ENCODE measurements at regions not wholly inside any gene's neighbourhood (a gene's known extent, or its start where the extent isn't known, plus 50 kb on each side); places are given as distances from the start of the nearest gene placed in this dataset.

GRCh38 chr7:96794063-96794462 lies 84.4 kb upstream of the SEM1 start:
- DNase-seq (ENCODE audit: low spot score) = no peak
- POLR2A ChIA-PET (ENCODE audit: low non-redundant PET) = no interaction called here
- Histone ChIP-seq H3K27ac (ENCODE audit: low read depth, low read length, poor library complexity, severe bottlenecking) (no peak overlapping the region), H3K27me3 (replicated peaks; ENCODE audit: insufficient read depth, low read depth, low read length, poor library complexity) (no peaks in the 10 kb centered on the region), H3K36me3 (ENCODE audit: insufficient read depth, low read length, poor library complexity, severe bottlenecking) (no peaks in the 10 kb centered on the region), H3K4me1 (ENCODE audit: insufficient read depth, low read length, poor library complexity, severe bottlenecking) (no peaks in the 10 kb centered on the region), H3K9me3 (ENCODE audit: low read depth, low read length, poor library complexity, severe bottlenecking) (no peaks in the 10 kb centered on the region), H3K4me3 (ENCODE audit: low read depth, low read length, poor library complexity, severe bottlenecking) (no peak overlapping the region)
- TF ChIP-seq, protein P1, sequence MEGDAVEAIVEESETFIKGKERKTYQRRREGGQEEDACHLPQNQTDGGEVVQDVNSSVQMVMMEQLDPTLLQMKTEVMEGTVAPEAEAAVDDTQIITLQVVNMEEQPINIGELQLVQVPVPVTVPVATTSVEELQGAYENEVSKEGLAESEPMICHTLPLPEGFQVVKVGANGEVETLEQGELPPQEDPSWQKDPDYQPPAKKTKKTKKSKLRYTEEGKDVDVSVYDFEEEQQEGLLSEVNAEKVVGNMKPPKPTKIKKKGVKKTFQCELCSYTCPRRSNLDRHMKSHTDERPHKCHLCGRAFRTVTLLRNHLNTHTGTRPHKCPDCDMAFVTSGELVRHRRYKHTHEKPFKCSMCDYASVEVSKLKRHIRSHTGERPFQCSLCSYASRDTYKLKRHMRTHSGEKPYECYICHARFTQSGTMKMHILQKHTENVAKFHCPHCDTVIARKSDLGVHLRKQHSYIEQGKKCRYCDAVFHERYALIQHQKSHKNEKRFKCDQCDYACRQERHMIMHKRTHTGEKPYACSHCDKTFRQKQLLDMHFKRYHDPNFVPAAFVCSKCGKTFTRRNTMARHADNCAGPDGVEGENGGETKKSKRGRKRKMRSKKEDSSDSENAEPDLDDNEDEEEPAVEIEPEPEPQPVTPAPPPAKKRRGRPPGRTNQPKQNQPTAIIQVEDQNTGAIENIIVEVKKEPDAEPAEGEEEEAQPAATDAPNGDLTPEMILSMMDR (conservative IDR thresholded peaks at IDR 0.05; ENCODE audit: low read depth, low read length) = no peak
- no peak for TF ChIP-seq EZH2 (IDR thresholded peaks at IDR 0.05; ENCODE audit: borderline replicate concordance, low read depth, low read length, poor library complexity, severe bottlenecking)
- CTCF ChIA-PET = no interaction called here
- BruUV-seq (replicated peaks) = no TSS peak
- intact Hi-C loops (cut with micrococcal nuclease; ENCODE audit: unreplicated experiment) = no loop called here

DNA sequence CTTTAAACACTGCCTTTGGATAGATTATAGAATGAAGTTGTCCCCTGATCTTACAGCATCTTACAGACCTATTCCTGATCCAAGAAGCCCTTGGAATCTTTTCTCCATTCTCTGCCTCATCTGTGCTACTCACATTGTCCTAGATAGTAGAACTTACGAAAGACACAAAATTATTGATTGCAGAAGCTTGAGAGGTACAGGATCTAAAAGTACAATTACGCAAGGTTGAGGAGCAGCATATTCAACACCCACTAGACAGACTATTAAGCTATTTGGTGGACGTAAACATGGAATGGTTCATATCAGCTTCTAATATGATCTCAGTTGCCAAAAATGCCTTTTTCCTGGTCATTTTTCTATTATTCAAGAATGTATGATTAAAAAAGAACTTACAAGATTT lies 90.5 kb upstream of the SEM1 start:
- H3K27me3 ChIP-seq (replicated peaks; ENCODE audit: insufficient read depth, low read depth, low read length, poor library complexity) = no peaks in the 10 kb centered on the region
- BruUV-seq (replicated peaks) = no TSS peak
- POLR2A ChIA-PET (ENCODE audit: low non-redundant PET) = no interaction called here
- no peaks in the 10 kb centered on the region for H3K9me3 ChIP-seq (ENCODE audit: low read depth, low read length, poor library complexity, severe bottlenecking)
- TF ChIP-seq, protein P1 (conservative IDR thresholded peaks at IDR 0.05; ENCODE audit: low read depth, low read length) = no peak
- no peak for TF ChIP-seq EZH2 (IDR thresholded peaks at IDR 0.05; ENCODE audit: borderline replicate concordance, low read depth, low read length, poor library complexity, severe bottlenecking)
- no peaks in the 10 kb centered on the region for H3K4me1 ChIP-seq (ENCODE audit: insufficient read depth, low read length, poor library complexity, severe bottlenecking)
- H3K4me3 ChIP-seq (ENCODE audit: low read depth, low read length, poor library complexity, severe bottlenecking) = no peak overlapping the region
- CTCF ChIA-PET = no interaction called here
- intact Hi-C loops (cut with micrococcal nuclease; ENCODE audit: unreplicated experiment) = no loop called here
- H3K36me3 ChIP-seq (ENCODE audit: insufficient read depth, low read length, poor library complexity, severe bottlenecking) = no peaks in the 10 kb centered on the region
- no peak for DNase-seq (ENCODE audit: low spot score)
- no peak overlapping the region for H3K27ac ChIP-seq (ENCODE audit: low read depth, low read length, poor library complexity, severe bottlenecking)

DNA sequence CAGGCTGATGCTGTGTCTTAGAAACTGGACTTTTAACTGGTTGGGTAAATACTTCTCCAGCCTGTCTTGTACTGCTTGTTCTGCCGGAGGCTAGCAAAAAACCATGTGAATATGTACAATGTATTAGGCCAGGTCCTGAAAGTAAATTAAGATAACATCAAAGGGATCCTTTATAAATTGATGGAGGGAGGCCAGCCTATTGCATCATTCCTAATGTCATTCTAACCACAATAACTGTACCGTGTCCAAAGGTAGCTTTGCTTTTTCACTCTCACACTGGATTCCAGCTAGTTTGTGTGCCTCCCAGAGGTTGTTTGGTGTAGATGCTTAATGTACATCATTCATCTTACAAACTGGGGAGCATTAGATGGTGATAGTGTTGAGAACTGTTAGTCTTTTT lies 91.2 kb upstream of the SEM1 start:
- H3K4me1 ChIP-seq (ENCODE audit: insufficient read depth, low read length, poor library complexity, severe bottlenecking) = no peaks in the 10 kb centered on the region
- CTCF ChIA-PET = no interaction called here

More for the DNA sequence above, 91.2 kb upstream of the SEM1 start:
- Histone ChIP-seq H3K9me3 (ENCODE audit: low read depth, low read length, poor library complexity, severe bottlenecking) (no peaks in the 10 kb centered on the region), H3K27me3 (replicated peaks; ENCODE audit: insufficient read depth, low read depth, low read length, poor library complexity) (no peaks in the 10 kb centered on the region), H3K27ac (ENCODE audit: low read depth, low read length, poor library complexity, severe bottlenecking) (no peak overlapping the region), H3K36me3 (ENCODE audit: insufficient read depth, low read length, poor library complexity, severe bottlenecking) (no peaks in the 10 kb centered on the region), H3K4me3 (ENCODE audit: low read depth, low read length, poor library complexity, severe bottlenecking) (no peak overlapping the region)
- no peak for DNase-seq (ENCODE audit: low spot score)
- TF ChIP-seq, protein P1 (conservative IDR thresholded peaks at IDR 0.05; ENCODE audit: low read depth, low read length) = no peak
- no peak for TF ChIP-seq EZH2 (IDR thresholded peaks at IDR 0.05; ENCODE audit: borderline replicate concordance, low read depth, low read length, poor library complexity, severe bottlenecking)
- no TSS peak for BruUV-seq (replicated peaks)
- POLR2A ChIA-PET (ENCODE audit: low non-redundant PET) = no interaction called here
- intact Hi-C loops (cut with micrococcal nuclease; ENCODE audit: unreplicated experiment) = no loop called here
